ENCODE measurements at regions not wholly inside any gene's neighbourhood (a gene's known extent, or its start where the extent isn't known, plus 50 kb on each side); places are given as distances from the start of the nearest gene placed in this dataset.
A peak's percentile ranks its signal among the peaks of the same experiment; 100 is the strongest.
"Not testable (repeated sequence)": the region's sequence is repeated elsewhere in the genome, so short reads cannot be mapped to it uniquely, and the experiment has no call there.

GRCh38 chr6:15907220-15907913, 221.5 kb upstream of the MYLIP start:
- H3K4me3 ChIP-seq; H3K36me3 ChIP-seq (ENCODE audit: control insufficient read depth in 2 of 2, insufficient read depth in 2 of 2, low read length in 1 of 2); H3K9me3 ChIP-seq (replicated peaks; ENCODE audit: control insufficient read depth, insufficient read depth, low read length); intact Hi-C loops (cut with micrococcal nuclease; ENCODE audit: unreplicated experiment); DNase-seq (ENCODE audit: low read depth, low spot score); FAIRE-seq; H3K27me3 ChIP-seq (replicated peaks in 1 of 2; ENCODE audit: control insufficient read depth in 2 of 2, insufficient read depth in 2 of 2, low read length in 1 of 2); in situ Hi-C loops (cut with MboI); BruUV-seq (replicated peaks); H3K79me2 ChIP-seq (ENCODE audit: control insufficient read depth, insufficient read depth, low read length); H4K20me1 ChIP-seq (ENCODE audit: control insufficient read depth, insufficient read depth): not testable (repeated sequence)
- peak; percentile 17; the same call in 1 of the 3 replicates for ATAC-seq
- peak overlapping the region; percentile 9; the same call in 1 of the 2 replicates for H3K9ac ChIP-seq (ENCODE audit: control insufficient read depth, insufficient read depth, low read length)
- H3K27ac ChIP-seq (ENCODE audit: control insufficient read depth, insufficient read depth): peak overlapping the region; percentile 54
- POLR2A ChIA-PET: interaction anchor here (1.0 to 1.4 kb wide), 3 partner anchors 9 to 127 kb away, joined by 3 to 5 read pairs (median 4); no protein-coding TSS in a partner anchor
- H3K4me2 ChIP-seq (ENCODE audit: control insufficient read depth, insufficient read depth): peak overlapping the region; percentile 56
- H3K4me1 ChIP-seq (ENCODE audit: control insufficient read depth, insufficient read depth, low read length): peaks cover 49% of the 10 kb centered on the region
- peak; percentile 47; the same call in 1 of the 2 replicates for TF ChIP-seq ZNF687 (IDR thresholded peaks at IDR 0.05)
- 0 out of 2 replicates have a peak, but pooled peaks have one; percentile 32 for TF ChIP-seq ZNF592 (IDR thresholded peaks at IDR 0.05)
- 23% methylated on average over 7 of the region's 7 CpGs for WGBS (ENCODE audit: insufficient coverage, insufficient replicate concordance, low lambda C conversion rate, missing lambda C conversion rate)
- peak overlapping the region; percentile 65 for H2AFZ ChIP-seq (ENCODE audit: control insufficient read depth, low read depth, low read length)
- SMC1A ChIA-PET (ENCODE audit: uncharacterized antibody, unreplicated experiment): interaction anchor here (0.6 to 12.8 kb wide), 19 partner anchors 11 to 276 kb away, joined by 3 to 184 read pairs (median 4); partner anchors contain the start of gene MYLIP
- CTCF ChIA-PET: interaction anchor here (0.7 to 1.5 kb wide), 6 partner anchors 72 to 221 kb away, joined by 3 to 8 read pairs (median 4); partner anchors contain the start of gene MYLIP
- RAD21 ChIA-PET (ENCODE audit: unreplicated experiment): interaction anchor here (0.7 to 11.6 kb wide), 9 partner anchors 47 to 298 kb away, joined by 3 to 220 read pairs (median 14); partner anchors contain the start of gene MYLIP

Measured in GM12878 (cell line).